T-helper 2 cell treated with Interferon-gamma antibody and Interleukin-4, amounts not matched to agents 100 ng/mL and 5 ng/mL, for 36 hours (primary cell): ENCODE measurements at regions not wholly inside any gene's neighbourhood (a gene's known extent, or its start where the extent isn't known, plus 50 kb on each side); places are given as distances from the start of the nearest gene placed in this dataset.
"Not testable (repeated sequence)": the region's sequence is repeated elsewhere in the genome, so short reads cannot be mapped to it uniquely, and the experiment has no call there.

Source experiments
- intact Hi-C: fragments of 100-400 bp; cut with micrococcal nuclease; formaldehyde crosslinking; loops from one replicate; pipeline ENCODE4 v1.15.1; 2023

DNA sequence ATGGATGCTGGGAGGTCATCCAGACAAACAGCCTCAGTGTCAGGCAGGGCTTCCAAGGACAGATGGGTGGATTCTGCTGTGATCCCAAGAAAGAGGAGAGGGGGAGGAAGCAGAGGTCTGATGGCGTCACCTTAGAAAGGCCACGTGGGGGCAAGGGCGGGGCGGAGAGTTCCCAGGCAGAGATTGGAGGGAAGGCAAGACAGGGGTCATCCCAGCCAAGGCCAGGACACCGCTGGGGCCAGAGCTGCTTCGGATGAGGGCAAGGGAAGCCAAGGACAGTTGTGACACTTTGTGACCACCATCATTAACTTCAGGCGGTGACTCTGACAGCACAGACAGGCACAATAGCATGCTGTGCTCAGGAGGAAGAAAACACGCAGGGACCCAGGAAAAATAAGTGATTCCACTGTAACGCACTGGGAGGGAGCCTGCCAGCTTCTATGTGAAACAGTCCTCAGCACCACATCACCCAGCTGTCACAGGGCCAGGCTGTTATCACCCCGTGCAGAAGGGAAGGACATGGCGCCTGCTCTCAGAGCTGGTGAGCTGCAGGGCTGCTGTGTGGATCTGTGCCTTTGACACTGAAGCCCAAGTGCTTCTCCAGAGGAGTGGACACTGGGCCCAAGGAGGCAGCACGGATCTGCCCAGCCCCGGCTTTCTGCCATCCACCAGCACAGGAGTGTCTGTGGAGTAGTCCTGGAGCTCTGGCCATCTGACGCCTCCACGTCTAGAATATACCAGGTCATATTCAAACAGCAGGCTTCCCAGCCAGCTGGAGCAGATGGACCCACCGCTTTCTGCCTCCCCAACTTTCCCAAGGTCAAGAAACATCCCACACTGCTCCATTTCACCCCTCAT, 204.1 kb downstream of the NDUFA10 start:
- intact Hi-C loops = no loop called here

GRCh38 chr2:239819974-239820555, 205.1 kb downstream of the NDUFA10 start:
- intact Hi-C loops = no loop called here

DNA sequence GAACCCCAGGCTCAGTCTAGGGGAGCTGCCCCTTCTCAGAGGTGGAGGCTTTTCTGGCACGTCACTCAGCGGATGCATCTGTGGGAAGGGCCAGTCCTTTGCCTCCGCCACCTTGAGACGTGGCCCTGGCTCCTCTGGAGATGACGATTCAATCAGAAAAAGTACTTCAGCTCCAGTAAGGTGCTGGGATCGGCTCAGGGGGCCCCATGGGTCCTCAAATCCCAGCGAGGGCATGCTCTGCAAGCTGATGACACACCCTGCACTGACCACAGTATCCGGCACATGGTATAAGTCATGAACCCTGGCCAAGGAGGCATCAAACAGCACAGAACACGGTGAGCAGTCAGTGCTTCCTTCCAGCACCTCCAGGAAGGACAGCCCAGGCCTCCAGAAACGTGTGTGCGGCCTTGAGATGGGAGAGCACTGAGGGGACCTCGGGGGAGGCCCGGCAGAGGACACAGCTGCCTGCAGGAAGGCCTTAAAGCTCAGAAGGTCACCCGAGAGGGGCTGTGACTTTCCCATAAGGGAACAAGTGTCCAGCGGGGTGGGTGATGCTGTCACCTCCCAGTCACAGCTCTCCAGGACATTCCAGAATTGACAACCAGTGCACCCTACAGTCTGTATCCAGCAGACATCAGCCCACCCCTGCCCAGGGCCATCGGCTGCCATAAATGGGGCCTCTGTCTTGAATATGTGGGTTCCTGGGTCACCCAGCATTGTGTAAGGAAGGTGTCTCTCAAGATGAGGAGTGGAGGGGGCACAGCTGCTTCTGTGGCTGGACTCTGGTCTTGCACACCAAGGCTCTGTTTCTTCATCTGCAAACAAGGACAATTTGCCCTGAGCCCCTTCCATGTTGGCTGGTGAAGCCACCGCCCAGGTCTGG, 205.8 kb downstream of the NDUFA10 start:
- intact Hi-C loops = no loop called here

DNA sequence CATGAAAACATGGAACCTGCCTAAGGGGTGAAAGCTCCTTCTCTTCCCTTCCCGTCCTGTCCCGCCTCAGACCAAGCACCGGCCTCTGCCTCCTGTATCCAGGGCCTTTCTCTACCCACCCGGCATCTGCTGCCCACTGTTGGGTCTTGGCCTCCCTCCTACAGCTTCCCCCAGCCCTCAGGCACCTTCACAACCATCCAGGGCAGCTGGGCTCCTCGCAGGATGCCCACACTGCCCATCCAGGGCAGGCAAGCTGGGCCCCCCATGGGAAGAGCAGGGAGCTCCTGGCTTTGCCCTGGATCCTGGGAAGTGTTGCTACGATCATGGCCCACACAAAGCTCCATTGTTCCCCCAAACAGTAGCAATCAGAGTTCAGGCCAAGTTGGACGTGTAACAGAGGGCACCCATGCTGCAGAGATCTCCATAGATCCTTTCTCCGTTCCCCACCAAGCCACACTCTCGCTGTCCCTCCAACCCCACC, 206.6 kb downstream of the NDUFA10 start:
- intact Hi-C loops = no loop called here

DNA sequence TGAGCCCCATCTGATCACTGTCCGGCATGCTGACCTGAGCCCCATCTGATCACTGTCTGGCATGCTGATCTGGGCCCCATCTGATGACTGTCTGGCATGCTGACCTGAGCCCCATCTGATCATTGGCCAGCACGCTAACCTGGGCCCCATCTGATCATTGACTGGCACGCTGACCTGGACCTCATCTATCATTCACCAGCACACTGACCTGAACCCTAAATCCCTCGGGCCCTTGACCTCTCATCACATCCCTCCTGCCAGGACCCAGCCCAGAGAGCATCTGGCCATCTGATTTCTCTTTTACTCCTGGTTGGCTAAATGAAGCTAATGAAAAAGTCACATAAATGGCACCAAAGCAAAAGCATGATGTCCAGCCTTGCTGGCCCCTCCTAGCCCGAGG, 207.1 kb downstream of the NDUFA10 start:
- intact Hi-C loops = no loop called here

DNA sequence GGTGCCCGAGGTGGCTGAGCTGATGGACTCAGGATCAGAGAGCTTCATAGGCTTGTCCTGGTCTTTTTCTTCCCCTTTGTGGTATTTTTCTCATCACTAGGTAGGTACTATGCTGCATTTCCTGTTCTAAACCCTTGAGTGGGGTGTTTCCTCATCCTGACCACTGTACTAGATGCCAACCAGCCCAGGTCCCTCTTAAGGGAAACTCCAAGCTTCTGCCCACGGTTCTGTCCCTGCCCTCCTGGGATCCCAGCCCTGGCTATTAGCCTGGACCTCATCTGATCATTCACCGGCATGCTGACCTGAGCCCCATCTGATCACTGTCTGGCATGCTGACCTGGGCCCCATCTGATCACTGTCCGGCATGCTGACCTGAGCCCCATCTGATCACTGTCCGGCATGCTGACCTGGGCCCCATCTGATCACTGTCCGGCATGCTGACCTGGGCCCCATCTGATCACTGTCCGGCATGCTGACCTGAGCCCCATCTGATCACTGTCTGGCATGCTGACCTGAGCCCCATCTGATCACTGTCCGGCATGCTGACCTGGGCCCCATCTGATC, 207.6 kb downstream of the NDUFA10 start:
- intact Hi-C loops = not testable (repeated sequence)

- intact Hi-C loops = no loop called here
These were observed 208.3 kb downstream of the NDUFA10 start for GRCh38 chr2:239816576-239817467.

DNA sequence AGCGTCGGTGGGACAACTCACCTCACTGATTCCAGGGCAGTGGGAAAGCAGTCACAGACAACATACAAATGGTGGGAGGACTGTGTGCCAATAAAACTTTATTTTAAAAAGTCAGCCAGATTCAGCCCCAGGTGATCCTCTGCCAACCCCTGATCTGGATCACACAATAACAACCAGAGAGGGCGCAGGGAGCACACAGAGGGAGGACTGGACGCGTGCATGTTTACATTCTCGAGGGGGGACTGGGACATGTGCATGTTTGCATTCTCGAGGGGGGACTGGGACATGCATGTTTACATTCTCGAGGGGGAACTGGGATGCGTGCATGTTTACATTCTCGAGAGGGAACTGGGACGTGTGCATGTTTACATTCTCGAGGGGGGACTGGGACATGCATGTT, 209.5 kb downstream of the NDUFA10 start:
- intact Hi-C loops = no loop called here

DNA sequence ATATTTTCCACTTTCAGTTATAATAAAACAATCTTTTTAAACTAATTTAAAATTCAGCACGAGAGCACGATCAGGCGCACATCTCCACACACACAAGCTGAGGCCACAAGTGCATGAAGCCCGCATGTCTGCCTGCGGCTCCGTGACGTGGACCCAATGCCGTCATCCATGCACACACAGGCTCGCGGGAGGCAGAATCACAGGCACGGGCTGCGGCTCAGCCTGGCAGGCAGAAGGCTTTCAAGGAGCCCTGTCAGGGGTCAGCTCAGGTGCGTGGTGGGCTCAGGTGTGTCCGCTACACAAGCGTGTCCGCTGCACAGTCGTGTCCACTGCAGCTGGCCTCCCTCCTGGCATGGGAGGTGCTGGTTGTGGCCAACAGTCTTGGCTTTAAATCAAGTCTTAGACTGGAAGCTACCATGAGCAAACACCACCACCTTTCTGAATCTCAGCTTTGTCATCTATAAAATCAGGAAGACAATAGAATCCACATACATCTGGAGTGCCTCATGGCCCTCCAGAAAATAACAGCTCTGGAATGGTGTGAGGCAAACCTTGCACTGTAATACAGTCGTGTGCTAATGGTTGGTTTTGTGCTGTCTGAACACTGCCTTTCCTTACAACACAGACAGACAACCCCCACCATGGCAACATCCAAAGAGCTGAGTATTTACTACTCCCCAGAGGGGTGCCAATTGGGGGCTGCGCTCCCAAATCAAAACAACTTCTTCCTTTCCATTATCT, 210.1 kb downstream of the NDUFA10 start:
- intact Hi-C loops = no loop called here

- intact Hi-C loops = no loop called here
These were observed 210.9 kb downstream of the NDUFA10 start for GRCh38 chr2:239814116-239814860.

GRCh38 chr2:239813261-239814115, 211.7 kb downstream of the NDUFA10 start:
- intact Hi-C loops = no loop called here

DNA sequence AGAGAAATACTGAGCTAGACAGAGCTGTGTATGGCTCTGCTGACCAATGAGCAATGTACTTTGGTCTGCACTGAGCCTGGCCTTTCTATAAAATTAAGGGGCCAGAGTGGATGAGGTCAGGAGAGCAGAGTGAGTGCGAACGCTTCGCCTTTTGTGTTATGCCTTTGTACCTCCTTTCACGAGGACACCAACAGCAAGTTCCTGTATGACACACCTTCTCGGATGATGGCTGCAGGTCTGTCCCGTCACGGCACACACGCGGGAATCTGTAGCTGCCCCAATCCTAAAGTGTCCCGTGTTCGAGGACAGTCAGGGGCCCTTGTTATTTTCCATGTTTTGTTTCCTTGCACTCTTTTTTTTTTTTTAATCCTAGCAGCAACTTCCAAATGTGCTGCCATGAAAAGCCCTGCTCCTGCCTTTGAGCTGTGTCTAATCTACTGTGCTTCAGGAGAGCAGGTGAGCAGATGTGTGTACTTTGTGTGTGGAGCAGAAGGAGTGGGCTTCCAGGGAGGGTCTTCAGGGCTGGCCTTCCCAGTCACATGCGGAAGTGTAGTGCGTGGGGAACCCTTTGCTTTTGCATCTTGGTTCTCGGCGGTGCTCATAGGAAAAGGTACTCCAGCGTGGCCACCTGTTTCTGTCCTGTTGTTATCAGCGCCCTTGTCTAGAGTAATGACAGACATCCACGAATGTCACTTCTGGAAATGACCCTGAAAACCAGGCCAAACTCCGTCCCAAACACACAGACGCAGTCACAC, 213.2 kb downstream of the NDUFA10 start:
- intact Hi-C loops = no loop called here

DNA sequence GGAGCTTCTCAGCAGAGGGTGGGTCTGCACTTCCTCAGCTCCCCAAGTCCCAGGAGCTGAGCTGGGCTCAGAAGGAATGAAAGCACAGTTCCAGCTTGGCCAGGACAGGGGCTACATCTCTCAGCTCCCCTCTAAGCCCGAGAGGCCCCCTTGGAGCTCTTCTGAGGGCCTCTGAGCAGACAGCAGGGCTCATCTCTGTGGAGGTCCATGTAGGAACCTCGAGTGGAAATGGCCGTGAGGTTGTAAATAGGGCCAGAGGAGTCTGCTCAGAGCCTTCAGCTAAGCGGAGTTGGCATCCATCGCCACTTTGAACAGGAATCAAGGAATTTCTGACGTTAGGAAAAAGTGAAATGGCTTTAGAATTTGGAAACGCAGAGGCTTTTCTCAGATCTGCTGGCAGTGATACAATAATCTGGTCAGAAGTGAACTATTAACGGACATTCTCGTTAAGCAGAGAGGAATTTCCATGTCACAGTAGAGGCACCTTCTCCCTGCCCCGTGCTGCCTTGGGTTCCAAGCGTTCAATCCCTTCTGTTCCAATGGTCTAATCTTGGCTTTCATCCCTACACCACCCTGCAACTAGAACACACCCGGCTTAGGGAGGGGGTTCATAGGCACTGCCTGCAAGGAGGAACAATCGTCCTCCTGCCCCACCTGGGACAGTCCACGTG, 213.9 kb downstream of the NDUFA10 start:
- intact Hi-C loops = no loop called here

GRCh38 chr2:239809391-239809790, 215.8 kb downstream of the NDUFA10 start:
- intact Hi-C loops = no loop called here

DNA sequence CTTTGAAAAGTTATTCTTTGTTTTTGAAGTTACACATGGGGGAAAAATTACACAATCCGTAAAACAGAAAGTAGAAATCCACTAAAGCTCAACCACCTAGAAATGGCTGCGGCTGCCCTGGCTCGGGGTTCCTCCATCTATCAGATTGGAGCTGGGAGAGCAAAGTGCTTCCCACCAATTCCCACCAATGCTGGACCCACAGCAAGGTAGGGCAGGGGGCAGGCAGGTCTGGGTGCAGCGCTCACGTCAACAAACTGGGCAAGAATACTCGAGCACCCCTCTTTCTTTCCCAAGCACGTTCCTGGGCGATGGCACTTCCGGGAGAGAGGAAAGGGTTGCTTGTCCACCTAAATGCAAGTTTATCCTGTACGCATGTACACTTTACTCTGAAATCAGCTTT, 217.6 kb downstream of the NDUFA10 start:
- intact Hi-C loops = no loop called here

DNA sequence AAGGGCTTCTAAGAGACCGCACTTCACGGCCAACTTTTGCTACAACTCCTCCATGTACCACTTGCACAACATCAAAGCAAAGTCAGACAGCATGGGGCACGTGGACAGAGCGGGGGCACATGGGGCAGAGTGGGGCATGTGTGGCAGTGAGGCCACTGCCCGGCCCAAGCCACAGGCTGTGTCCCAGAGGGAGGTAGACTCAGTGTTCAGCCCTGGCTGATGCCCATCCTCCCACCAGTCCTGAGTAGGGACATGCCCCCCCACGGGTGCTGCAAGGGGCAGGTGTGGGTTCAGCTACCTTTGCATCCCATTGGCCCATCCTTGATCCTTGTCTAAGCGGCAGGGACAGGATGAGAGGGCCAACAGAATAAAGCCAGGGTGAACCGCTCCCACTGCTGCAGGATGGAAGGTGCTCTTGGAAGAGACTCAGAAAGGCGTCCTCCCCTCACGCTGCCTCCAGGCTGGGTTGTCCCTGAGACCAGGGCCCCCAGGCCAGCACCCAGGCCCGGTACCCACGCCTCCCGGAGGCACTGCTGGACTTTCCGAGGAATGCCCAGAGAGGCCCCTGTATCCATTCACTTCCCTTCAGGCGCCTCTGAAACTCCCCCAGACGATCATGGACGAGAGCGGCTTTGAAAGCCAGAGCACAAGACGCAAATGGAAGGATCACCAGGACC, 218.2 kb downstream of the NDUFA10 start:
- intact Hi-C loops = no loop called here
